GM12891 (cell line): ENCODE measurements at regions not wholly inside any gene's neighbourhood (a gene's known extent, or its start where the extent isn't known, plus 50 kb on each side); places are given as distances from the start of the nearest gene placed in this dataset.

ENCODE experiments used
- DNase-seq: peaks from one replicate; pipeline ENCODE4 v3.0.0; 2011; ENCODE audit warnings: low spot score; ENCODE audit not compliant: insufficient read length
- FAIRE-seq: peaks from 2 replicates; lab custom pipeline; 2011; peaks lifted over from hg19 to GRCh38; lab: Jason Lieb, UNC
- PAX5 ChIP-seq: IDR thresholded peaks from 2 replicates; pipeline ENCODE4 v1.6.1; 2011; ENCODE audit warnings: low read length, moderate library complexity, mild to moderate bottlenecking; ENCODE audit not compliant: insufficient read depth, severe bottlenecking
- POLR2A ChIP-seq: IDR thresholded peaks from 2 replicates; pipeline ENCODE4 v1.6.1; 2011; ENCODE audit warnings: low read depth, low read length, control low read depth
- POLR2AphosphoS5 ChIP-seq: IDR thresholded peaks from 2 replicates; pipeline ENCODE4 v1.6.1; 2011; ENCODE audit warnings: low read depth, low read length, control low read depth
- POU2F2 ChIP-seq: IDR thresholded peaks from 2 replicates; pipeline ENCODE4 v1.6.1; 2011; ENCODE audit warnings: low read depth, mild to moderate bottlenecking, control low read depth, low read length, moderate library complexity
- SPI1 ChIP-seq: IDR thresholded peaks from 2 replicates; pipeline ENCODE4 v1.6.1; 2011; ENCODE audit warnings: low read depth, low read length, control low read depth
- TAF1 ChIP-seq: IDR thresholded peaks from 2 replicates; pipeline ENCODE4 v1.6.1; 2011; ENCODE audit warnings: low read depth, low read length, control low read depth

DNA sequence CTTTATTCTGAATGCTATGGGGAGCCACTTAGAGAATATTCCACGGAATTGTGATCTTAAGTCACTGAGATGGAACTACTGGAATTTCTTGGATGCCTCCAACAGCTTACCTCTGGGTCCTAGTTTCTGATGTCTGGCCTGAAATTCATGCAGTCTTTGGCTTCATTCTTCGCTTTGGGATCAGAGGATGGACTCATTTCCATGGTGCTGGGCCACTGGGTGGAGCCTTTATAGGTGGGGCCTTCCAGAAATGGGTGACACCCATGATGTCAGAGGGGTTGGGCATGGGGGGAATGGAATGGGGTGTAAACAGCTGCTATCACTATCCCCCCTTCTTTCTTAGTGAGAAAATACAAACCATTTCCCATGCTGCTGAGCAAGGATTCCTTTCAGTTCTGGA lies 73.7 kb upstream of the FGGY start:
- no peak for TF ChIP-seq PAX5
- no peak for TF ChIP-seq POU2F2
- TF ChIP-seq SPI1: no peak
- TF ChIP-seq POLR2A: no peak
- no peak for TF ChIP-seq TAF1
- TF ChIP-seq POLR2AphosphoS5: no peak
- no peak for FAIRE-seq
- no peak for DNase-seq

DNA sequence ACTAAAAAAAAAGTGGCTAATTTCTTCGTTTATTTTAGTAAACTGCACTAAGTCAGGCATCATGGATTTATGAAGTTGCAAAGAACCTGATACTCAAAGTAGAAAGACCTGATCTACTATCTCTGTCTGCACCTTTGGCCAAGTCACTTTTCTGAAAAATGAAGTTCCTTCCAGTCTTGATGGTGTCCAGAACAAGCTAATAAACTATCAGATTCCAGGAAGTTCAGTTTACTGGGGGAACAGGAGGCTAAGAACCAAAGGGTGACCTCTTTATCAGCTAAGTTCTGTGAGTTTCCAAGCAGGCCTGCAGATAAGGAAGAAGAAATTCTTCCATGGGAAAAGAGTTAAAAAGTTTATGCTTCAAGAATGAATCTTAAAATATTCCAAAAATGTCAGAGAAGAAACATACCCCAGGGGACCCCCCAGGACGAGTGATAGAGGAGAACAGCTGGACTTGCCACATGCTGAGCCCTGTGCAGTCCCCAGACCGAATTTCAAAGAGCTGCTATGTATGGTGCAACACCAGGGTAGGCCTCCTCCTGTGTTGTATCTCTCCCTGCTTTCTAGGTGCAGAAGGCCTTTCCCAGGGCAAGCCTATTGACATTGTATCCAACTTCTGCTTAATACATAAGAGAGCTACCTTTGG lies 72.8 kb upstream of the FGGY start:
- FAIRE-seq (no peak), DNase-seq (no peak)
- TF ChIP-seq POLR2A (no peak), POU2F2 (no peak), POLR2AphosphoS5 (no peak), SPI1 (no peak), TAF1 (no peak), PAX5 (no peak)

GRCh38 chr1:59225594-59226316 lies 71.1 kb upstream of the FGGY start:
- DNase-seq (no peak), FAIRE-seq (no peak)
- TF ChIP-seq POU2F2 (no peak), TAF1 (no peak), POLR2AphosphoS5 (no peak), PAX5 (no peak), SPI1 (no peak), POLR2A (no peak)

DNA sequence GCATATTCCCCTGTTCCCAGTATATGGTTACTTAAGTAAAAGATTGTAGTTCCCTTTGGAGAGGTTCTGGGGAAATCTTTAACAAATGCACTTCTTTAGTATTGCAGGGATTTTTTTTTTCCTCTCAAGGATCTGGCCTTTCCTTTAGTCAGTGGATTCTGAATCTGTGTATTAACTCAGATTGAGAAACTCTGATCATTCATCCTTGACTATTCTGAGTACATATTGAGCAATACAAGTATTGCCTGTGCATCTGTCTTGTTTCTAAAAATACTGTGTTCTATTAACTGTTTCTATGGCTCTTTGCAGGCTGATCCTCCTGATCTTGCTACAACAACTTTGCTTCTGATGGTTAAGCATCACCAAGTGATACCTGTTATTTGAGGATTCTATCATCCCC lies 67.8 kb upstream of the FGGY start:
- no peak for DNase-seq
- no peak for FAIRE-seq
- TF ChIP-seq SPI1: no peak
- TF ChIP-seq POU2F2: no peak
- TF ChIP-seq POLR2A: no peak
- TF ChIP-seq PAX5: peak; percentile 45
- TF ChIP-seq POLR2AphosphoS5: no peak
- no peak for TF ChIP-seq TAF1

DNA sequence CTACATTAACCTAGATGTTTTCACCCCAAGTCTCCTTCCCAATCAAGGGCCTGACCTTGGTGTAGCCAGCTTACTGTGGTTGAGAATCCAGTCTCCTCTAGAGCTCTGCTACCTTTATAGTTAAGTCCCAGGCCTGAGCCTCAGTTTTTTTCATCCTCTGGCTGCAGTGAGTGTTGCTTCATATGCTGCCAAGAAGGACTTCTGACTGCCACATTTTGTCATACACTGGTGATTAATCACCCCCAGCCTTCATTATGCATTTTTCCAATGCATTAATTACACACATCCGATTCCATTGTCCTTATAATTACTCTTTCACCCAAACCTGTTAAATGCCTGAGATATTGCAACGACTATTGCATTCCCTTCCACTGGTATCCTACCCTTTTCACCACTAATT lies 66.3 kb upstream of the FGGY start:
- DNase-seq (no peak), FAIRE-seq (no peak)
- no peak for TF ChIP-seq PAX5
- no peak for TF ChIP-seq POU2F2
- TF ChIP-seq TAF1: no peak
- no peak for TF ChIP-seq SPI1
- TF ChIP-seq POLR2A: no peak
- no peak for TF ChIP-seq POLR2AphosphoS5

DNA sequence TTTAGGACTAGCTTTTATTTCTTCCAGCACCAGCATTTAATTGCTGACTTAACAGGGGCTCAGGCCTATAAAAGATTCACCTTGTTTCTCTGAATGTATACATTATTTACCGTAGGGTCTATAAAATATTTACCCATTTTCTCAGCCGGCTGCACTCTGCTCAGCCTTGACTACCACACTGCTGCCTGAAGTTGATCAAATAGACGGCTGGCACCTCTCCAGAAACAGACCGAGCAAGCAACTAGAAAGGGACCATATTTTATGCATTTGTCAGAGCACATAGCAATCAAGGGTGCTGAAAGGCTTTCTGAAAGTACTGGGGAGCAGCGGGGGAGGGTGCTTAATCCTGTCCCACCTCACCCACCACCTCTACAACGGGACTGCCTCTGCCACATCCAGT lies 64.7 kb upstream of the FGGY start:
- DNase-seq (no peak), FAIRE-seq (no peak)
- TF ChIP-seq SPI1 (no peak), POLR2A (no peak), POU2F2 (no peak), PAX5 (no peak), POLR2AphosphoS5 (no peak), TAF1 (no peak)

GRCh38 chr1:59233444-59233843 lies 63.5 kb upstream of the FGGY start:
- DNase-seq: no peak

DNA sequence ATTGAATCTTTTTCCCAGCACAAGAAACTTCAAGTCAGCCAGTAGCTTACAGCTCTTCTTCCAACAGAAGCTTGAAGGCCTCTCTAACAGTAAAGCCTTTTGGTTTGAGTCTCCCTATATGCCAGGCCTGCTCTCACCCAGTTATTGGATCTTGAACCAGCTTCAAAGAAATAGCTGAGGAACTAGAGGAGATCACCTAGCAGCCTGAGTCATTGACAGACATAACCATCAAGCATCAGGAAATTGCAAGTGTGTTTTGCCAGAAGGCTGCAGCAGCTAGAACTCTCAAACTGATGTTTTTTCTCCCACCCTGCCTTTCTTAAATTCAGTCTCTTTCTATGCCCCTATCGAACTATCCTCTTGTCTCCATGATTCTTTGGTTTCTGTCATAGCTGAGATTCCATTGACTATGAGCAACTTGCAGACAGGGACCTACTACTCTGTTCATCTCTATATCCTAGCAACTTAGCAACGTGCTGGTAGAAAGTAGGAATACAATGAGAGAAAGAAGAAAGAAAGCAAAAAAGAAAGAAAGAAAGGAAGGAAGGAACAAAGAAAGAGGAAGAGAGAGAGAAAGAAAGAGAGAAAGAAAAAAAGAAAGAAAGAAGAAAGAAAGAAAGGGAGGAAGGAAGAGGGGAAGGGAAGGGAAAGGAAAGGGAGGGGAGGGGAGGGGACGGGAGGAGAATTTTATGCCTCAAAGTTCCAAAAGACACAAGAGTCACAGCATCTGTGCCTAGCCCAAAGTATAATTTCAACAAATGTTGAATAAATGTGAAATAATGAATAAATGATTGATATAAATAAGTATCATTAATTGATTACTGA lies 60.0 kb upstream of the FGGY start:
- DNase-seq: no peak
- TF ChIP-seq POU2F2 (no peak), POLR2A (no peak), SPI1 (no peak), PAX5 (no peak), POLR2AphosphoS5 (no peak), TAF1 (no peak)
- FAIRE-seq: no peak

More at GRCh38 chr1:59233444-59233843, 63.5 kb upstream of the FGGY start:
- TF ChIP-seq POLR2A (no peak), TAF1 (no peak), SPI1 (no peak), POLR2AphosphoS5 (no peak), PAX5 (no peak), POU2F2 (no peak)
- no peak for FAIRE-seq

- TF ChIP-seq TAF1: no peak
- TF ChIP-seq POLR2AphosphoS5: no peak
- no peak for TF ChIP-seq POU2F2
- TF ChIP-seq POLR2A: no peak
- no peak for TF ChIP-seq SPI1
- no peak for TF ChIP-seq PAX5
- peak; percentile 65 for FAIRE-seq
- no peak for DNase-seq
These were observed 59.0 kb upstream of the FGGY start for GRCh38 chr1:59237900-59238299.

- TF ChIP-seq PAX5 (no peak), POLR2AphosphoS5 (no peak), TAF1 (no peak), POU2F2 (no peak), SPI1 (no peak), POLR2A (no peak)
- no peak for FAIRE-seq
- DNase-seq: no peak
These were observed 58.5 kb upstream of the FGGY start for GRCh38 chr1:59238333-59238934.
